RWPE2 (cell line): ENCODE measurements at regions not wholly inside any gene's neighbourhood (a gene's known extent, or its start where the extent isn't known, plus 50 kb on each side); places are given as distances from the start of the nearest gene placed in this dataset.

Experiments
- ATAC-seq: fragments of 200-7000 bp; cut with Tn5 transposase; 3 replicates; pipeline ENCODE4 v1.9.1; 2021; ENCODE audit warnings: low read depth
- DNase-seq: peaks from one replicate; pipeline ENCODE4 v3.0.0-alpha.2; 2020; ENCODE audit warnings: low spot score
- H3K27ac ChIP-seq: fragments of 450-650 bp; 2 replicates; pipeline ENCODE4 v1.5.1; 2017; ENCODE audit warnings: mild to moderate bottlenecking; ENCODE audit not compliant: poor library complexity, severe bottlenecking
- H3K27me3 ChIP-seq: fragments of 250-450 bp; sonication (Bioruptor Pico); 2 replicates; pipeline ENCODE4 v1.5.1; 2021; ENCODE audit warnings: mild to moderate bottlenecking, moderate library complexity; ENCODE audit not compliant: insufficient read depth, poor library complexity, severe bottlenecking
- H3K36me3 ChIP-seq: fragments of 250-450 bp; sonication (Bioruptor Pico); 2 replicates; pipeline ENCODE4 v1.5.1; 2020; ENCODE audit warnings: low read depth, mild to moderate bottlenecking, moderate library complexity
- H3K4me1 ChIP-seq: fragments of 250-450 bp; sonication (Bioruptor Pico); 2 replicates; pipeline ENCODE4 v1.5.1; 2021; ENCODE audit warnings: mild to moderate bottlenecking, moderate library complexity; ENCODE audit not compliant: insufficient read depth, poor library complexity, severe bottlenecking
- H3K4me3 ChIP-seq: fragments of 250-450 bp; sonication (Bioruptor Pico); 2 replicates; pipeline ENCODE4 v1.5.1; 2021; ENCODE audit warnings: mild to moderate bottlenecking, moderate library complexity; ENCODE audit not compliant: severe bottlenecking
- H3K9me3 ChIP-seq: fragments of 250-450 bp; sonication (Bioruptor Pico); 2 replicates; pipeline ENCODE4 v1.5.1; 2021; ENCODE audit warnings: mild to moderate bottlenecking, moderate library complexity; ENCODE audit not compliant: severe bottlenecking
- TF ChIP-seq, protein P1 (sequence below): fragments of 450-650 bp; IDR thresholded peaks from one replicate; pipeline ENCODE4 v1.5.1; 2017; ENCODE audit warnings: mild to moderate bottlenecking, moderate library complexity; ENCODE audit not compliant: poor library complexity, severe bottlenecking

DNA sequence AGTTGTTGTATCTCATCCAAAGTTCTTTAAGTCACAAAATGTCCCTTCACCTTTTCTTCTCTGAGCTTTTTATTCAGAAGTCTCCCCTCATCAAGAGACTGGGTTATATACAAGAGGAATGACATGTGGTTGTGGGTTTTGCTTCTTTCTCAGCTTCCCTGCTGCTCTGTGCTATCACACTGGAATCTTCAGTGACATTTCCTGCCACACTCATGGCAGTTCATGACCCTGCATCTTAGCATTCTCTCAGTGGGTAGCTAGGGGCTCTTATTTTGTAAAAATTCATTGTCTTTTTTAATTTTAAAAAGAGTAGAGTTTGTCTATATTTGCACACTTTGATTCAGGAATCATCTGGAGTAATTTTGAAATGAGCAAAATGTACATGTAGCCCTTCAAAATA is 236.9 kb upstream of the TMEM229A start:
- no peak overlapping the region for H3K4me3 ChIP-seq
- no peaks in the 10 kb centered on the region for H3K9me3 ChIP-seq
- TF ChIP-seq, protein P1, sequence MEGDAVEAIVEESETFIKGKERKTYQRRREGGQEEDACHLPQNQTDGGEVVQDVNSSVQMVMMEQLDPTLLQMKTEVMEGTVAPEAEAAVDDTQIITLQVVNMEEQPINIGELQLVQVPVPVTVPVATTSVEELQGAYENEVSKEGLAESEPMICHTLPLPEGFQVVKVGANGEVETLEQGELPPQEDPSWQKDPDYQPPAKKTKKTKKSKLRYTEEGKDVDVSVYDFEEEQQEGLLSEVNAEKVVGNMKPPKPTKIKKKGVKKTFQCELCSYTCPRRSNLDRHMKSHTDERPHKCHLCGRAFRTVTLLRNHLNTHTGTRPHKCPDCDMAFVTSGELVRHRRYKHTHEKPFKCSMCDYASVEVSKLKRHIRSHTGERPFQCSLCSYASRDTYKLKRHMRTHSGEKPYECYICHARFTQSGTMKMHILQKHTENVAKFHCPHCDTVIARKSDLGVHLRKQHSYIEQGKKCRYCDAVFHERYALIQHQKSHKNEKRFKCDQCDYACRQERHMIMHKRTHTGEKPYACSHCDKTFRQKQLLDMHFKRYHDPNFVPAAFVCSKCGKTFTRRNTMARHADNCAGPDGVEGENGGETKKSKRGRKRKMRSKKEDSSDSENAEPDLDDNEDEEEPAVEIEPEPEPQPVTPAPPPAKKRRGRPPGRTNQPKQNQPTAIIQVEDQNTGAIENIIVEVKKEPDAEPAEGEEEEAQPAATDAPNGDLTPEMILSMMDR: no peak
- H3K27me3 ChIP-seq: peaks cover 4% of the 10 kb centered on the region
- no peaks in the 10 kb centered on the region for H3K4me1 ChIP-seq
- H3K36me3 ChIP-seq: no peaks in the 10 kb centered on the region
- no peak overlapping the region for H3K27ac ChIP-seq
- DNase-seq (no peak), ATAC-seq (no peak)

DNA sequence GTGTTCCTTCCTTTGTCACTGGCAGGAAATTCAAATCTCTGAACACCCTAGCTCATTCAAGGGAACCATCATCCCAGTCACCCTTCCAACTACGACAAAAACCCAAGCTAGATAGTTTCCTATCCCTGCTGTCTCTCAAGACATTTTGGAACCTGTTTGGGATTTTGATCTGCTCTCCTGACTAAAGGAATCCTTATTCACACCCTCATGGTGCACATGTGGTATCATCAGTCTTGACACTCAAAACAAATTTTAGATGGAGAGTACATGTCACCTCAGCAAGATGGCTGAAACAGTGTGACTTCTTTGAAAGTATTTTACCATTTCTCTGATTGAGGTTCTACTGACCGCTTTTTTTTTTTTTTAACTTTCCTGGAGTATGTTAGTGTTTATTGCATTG is 234.3 kb upstream of the TMEM229A start:
- H3K9me3 ChIP-seq: no peaks in the 10 kb centered on the region
- TF ChIP-seq, protein P1: no peak
- DNase-seq (no peak), ATAC-seq (no peak)
- H3K27ac ChIP-seq: no peak overlapping the region
- peaks cover 4% of the 10 kb centered on the region for H3K27me3 ChIP-seq
- no peaks in the 10 kb centered on the region for H3K36me3 ChIP-seq
- no peak overlapping the region for H3K4me3 ChIP-seq
- no peaks in the 10 kb centered on the region for H3K4me1 ChIP-seq

DNA sequence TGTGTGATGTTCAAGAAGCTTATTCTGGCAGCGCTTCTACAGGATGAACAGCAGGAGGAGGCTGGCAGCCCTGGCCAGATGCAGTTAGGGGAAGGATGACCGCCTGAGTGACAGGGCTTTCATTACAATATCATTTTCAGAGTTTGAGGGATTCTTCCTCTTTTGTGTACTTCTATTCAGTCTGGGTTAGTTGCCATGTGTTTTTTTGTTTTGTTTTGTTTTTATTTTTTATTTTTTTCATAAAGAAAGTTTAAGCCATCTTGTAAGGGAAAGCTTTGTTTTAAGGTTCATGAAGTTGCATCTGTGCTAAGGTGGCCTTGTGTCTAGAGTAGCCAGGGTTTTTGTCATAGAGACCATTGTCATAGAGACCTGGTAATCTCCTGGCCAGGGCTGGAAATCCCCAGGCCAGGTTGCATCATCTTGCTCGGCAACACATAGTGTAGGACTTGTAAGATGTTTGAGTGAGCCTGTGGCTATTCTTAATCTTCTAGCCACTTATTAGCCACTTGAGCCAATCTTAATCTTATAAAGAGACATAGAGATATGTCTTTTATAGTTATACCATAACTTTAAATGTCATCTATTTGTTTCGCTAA is 230.5 kb upstream of the TMEM229A start:
- H3K9me3 ChIP-seq: no peaks in the 10 kb centered on the region
- DNase-seq (no peak), ATAC-seq (0 out of 3 replicates have a peak, but pooled peaks have one; percentile 25)
- no peaks in the 10 kb centered on the region for H3K27me3 ChIP-seq
- no peak overlapping the region for H3K4me3 ChIP-seq
- no peak overlapping the region for H3K27ac ChIP-seq
- TF ChIP-seq, protein P1: no peak
- H3K36me3 ChIP-seq: no peaks in the 10 kb centered on the region
- H3K4me1 ChIP-seq: no peaks in the 10 kb centered on the region

DNA sequence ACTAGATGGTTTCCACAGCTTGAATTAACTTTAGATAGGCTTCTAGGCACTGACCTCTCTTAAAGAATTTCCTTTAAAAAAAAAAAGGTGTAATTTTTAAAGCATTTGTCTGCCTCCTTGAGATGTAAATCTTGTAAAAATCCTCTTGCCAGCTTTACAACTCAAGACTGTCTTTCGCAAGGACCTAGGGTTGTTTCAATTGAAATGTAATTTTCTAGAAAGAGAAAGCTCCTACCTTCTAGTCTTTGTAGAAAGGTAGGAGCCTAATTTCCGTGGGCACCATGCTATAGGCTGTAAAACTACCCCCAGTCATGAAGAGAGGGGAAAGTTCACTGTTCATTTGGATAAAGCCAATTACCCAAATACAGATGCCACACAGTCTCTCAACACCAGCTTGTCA is 228.8 kb upstream of the TMEM229A start:
- Histone ChIP-seq H3K27me3 (no peaks in the 10 kb centered on the region), H3K4me3 (no peak overlapping the region), H3K36me3 (no peaks in the 10 kb centered on the region), H3K9me3 (no peaks in the 10 kb centered on the region), H3K27ac (no peak overlapping the region), H3K4me1 (no peaks in the 10 kb centered on the region)
- TF ChIP-seq, protein P1: no peak
- ATAC-seq (no peak), DNase-seq (no peak)

DNA sequence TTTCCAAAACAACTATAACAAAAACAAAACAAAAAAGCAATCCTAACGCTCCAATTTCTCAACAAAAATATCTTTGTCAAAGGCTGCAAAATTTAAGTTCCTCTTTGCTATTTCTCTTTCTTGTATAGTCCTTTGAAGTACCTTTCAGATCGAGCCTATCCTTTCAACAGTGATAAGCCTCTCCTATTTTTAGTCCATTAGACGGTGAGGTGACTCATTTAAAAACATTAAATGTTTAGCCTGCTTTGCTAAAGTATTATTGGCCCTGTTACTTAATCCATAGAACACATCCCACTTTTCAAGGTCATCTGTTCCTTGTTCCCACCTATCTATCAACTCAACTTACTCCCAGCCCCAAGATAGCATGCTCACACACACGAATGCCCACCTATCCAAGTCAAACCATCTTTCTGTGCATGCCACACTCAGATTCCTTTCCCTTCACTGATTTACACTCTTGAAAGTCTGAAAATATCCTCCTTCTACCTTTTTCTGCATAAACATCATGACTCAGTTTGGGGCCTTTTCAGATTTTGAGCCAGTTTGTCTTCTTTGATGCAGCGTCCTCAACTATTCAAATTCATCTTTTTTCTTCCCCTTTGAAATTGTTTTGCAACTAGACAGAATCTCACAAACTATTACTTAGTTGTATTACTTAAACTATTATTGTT is 224.9 kb upstream of the TMEM229A start:
- ATAC-seq: no peak
- TF ChIP-seq, protein P1: no peak

More for the DNA sequence above, 224.9 kb upstream of the TMEM229A start:
- Histone ChIP-seq H3K4me1 (no peaks in the 10 kb centered on the region), H3K4me3 (no peak overlapping the region), H3K36me3 (no peaks in the 10 kb centered on the region), H3K27ac (no peak overlapping the region), H3K9me3 (no peaks in the 10 kb centered on the region), H3K27me3 (no peaks in the 10 kb centered on the region)
- DNase-seq: no peak
